Iris pigment epithelial cell (primary cell): ENCODE measurements at regions not wholly inside any gene's neighbourhood (a gene's known extent, or its start where the extent isn't known, plus 50 kb on each side); places are given as distances from the start of the nearest gene placed in this dataset.
A peak's percentile ranks its signal among the peaks of the same experiment; 100 is the strongest.

Experiments used
- DNase-seq: peaks from one replicate; pipeline ENCODE4 v3.0.0-alpha.2; 2011; ENCODE audit warnings: low read depth

DNA sequence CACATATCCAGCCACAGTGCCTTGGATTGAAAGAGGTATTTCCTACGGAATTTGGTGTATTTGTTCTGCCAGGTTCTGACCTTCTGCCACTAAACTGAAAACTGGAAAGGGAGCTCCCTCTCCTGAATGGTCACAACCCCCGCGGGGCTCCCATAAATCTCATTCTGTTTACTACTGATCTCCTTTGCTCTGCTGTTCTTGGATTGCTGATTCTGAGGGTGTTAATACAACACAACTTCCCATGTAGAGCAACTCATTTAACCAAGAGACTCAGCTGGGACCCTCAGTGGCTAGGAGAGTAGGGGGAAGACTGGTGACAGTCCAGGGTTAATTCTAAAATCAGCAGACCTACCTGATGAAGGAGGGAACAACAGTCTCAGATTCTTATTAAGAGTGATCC, 662.9 kb downstream of the INHBA start:
- no peak for DNase-seq

DNA sequence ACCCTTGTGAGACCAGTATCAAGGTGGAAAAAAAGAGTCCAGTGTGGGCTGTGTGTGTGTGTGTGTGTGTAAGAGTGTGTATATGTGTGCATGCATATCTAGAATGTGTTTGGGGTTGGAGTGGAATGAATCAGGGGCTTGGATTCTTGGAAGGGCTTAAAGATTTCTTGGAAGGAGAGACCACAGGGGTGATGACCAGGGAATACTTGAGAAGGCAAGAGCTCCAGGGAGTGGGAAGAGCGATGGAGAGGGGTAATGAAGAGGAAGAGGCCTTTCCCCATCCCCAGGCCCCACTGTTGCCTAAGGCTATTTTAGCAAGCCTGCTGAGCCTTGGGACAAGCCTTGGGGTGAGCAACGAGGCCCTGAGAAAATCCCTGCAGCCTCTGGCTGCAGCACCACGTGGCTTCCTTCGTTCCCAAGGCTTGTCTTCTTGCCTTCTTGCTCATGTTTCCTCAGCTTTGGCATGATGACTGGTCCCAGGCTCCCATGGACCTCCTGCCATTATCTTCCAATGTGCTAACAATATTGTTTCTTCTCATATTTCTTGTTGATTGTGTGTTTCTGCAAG, 663.4 kb downstream of the INHBA start:
- no peak for DNase-seq

GRCh38 chr7:41038211-41038610, 664.7 kb downstream of the INHBA start:
- DNase-seq: no peak

DNA sequence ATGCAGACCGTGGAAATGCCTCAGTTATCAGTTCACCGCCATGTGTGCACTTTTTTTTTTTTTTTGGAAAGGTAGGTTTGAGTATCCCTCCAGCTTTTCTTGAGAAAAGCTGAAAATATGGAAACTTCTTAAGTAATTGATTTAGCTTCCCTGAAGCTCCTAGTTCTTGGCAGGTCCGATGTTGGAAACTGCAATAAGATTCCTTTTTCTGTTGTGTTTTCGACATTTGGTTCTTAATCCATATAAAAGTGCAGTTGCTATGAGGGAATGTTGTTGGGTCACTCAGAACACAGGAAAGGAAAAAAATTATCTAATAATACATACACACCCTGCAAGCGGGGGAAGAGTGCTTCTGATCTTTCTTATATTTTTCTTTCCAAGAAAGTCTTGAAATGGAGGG, 665.2 kb downstream of the INHBA start:
- no peak for DNase-seq

DNA sequence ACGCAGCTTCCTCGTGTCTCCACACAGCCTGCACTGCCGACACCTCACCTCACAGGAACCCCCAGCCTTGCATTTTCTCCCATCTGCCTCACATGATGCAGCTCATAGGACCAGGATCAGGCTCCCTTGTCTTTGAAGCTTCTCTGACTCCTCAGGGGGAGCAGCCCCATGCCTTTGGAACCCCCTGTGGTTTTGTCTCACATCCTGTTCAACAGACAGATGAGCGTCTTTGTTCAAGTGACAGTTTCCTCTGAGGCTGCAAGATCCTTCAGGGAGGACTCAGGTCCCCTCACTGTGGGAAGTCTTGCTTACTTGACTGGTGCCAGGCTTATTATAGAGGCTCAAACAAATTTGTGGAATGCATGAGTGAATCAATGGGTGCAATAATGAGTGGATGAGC, 667.1 kb downstream of the INHBA start:
- no peak for DNase-seq

DNA sequence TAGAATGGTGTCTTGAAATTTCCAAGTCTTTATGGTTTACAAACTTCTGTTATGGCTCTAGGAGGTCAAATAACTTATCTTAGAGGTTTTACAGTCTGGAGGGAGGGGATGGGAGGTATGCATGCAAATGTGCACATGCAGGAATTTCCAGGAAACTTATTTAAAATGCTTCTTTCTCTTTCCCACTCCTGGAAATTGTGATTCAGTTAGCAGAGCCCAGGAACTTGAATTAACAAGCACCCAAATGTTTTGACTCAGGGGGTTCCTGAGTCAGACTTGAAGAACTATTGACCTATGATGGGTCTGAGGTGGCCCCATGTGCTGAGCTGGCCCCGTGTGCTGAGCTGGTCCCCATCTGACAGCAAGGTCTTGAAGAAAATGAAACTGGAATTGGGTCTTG, 669.4 kb downstream of the INHBA start:
- peak; percentile 31 for DNase-seq

DNA sequence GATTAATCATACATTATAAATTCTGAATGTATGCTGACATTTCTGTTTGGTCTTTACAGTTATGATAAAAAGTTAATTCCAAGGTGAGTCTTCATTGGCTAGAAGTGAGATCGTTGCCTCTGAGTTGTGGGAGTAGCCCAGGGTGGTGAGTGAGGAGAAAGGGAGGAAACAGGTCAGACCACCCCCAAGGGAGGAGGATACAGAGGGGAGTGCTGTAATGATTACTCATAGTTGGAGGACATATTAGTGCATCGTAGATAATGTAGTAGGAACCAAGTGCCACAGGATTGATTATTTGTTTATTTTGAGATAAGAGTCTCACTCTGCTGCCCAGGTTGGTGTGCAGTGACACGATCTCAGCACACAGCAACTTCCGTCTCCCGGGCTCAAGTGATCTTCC, 672.2 kb downstream of the INHBA start:
- no peak for DNase-seq

DNA sequence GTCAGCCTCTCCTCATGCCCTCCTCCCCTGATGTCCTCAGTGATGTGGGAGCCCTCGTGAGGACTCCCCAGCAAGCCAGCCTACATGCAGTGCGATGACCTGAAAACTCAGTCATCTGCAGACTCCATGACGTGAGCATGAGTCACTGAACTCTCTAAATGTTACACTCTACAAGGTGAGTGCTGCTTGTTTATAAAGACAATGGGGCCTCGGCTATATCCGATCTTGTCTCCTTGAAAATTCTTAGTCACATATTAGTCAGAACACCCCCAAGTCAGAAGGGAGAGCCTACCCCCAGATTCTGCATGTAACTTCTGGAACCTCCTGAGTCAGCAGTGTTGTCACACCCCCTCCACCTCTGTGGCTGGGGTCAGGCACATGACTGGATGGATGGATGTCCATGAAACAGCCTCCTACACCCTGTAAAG, 673.8 kb downstream of the INHBA start:
- peak; percentile 97 for DNase-seq

DNA sequence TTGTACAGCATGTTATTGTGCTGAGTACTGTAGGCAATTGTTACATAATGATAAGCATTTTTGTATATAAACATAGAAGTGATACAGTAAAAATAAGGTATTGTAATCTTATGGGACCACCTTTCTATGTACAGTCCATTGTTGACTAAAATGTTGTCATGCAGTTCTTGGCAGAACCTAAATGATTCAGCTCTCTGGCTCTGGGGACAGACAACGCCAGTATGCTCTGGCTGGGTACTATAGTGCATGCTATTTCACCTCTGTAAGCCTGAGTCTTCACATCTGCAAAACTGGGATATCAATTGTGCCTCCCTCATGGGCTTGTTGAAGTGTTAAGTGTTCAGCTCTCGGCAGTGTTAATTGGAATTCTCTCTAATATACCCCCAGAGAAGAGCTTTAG, 674.3 kb downstream of the INHBA start:
- no peak for DNase-seq

GRCh38 chr7:41027428-41028115, 675.3 kb downstream of the INHBA start:
- peak; percentile 94 for DNase-seq

- no peak for DNase-seq
Observed at GRCh38 chr7:41024126-41024525, 678.8 kb downstream of the INHBA start.

- DNase-seq: no peak
Observed at GRCh38 chr7:41020056-41020455, 682.8 kb downstream of the INHBA start.

DNA sequence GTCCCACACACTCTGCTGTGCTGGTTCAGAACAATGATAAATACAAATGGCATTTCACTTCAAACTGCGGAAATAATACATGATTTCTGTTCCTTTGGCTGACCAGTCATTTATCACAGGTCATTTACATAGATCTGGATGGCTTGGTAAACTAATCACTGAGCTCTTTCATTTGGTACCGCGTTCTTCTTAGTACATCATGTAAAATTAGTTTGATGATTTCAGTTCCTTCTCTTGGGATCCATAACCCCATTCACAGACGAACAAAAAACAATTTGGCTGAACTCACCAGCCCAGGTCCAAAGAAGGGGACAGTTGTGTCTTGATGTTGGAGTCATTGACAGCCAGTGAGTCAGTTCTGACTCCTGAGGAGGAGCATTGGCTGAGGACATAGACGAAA, 689.8 kb downstream of the INHBA start:
- DNase-seq: no peak

- DNase-seq: no peak
Observed at GRCh38 chr7:41012041-41012440, 690.8 kb downstream of the INHBA start.

- no peak for DNase-seq
Observed at GRCh38 chr7:41010967-41011366, 691.9 kb downstream of the INHBA start.

DNA sequence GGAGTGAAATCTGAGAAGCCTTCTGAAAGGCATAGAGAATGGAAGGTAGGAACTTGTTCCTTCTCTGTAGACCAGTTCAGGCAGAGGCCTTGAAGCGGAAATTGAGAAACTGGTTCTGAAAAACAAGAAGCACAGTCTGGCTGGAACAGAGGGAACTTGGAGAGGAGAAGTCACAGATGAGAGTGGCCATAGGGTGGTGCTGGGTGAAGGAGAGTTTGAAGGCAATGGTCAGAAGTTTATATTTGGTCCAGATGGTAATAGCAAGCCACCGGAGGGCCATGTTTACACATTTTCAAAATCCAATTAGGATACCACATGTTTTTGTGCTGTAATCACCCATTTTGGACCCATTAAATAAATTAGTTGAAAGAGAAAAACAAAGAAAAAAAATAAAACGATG, 692.5 kb downstream of the INHBA start:
- no peak for DNase-seq

DNA sequence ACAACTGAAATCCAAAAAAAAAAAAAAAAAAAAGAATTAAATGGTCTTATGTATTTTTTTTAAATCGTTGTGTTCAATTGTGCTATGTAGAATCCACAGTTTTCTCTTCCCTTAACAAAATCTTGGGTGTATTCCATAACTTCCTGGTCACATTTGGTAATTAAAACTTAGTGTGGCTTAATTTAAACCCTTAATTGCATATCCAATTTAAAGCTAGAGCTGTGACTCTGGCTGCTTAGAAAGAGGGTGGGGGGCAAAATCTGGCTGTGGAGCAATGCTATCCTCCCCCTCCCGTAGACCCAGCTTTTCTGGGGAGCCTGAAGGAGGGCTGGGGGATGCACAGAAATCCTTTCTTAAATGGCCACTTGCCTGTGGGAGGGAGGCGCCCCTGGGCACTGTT, 695.1 kb downstream of the INHBA start:
- DNase-seq: no peak

DNA sequence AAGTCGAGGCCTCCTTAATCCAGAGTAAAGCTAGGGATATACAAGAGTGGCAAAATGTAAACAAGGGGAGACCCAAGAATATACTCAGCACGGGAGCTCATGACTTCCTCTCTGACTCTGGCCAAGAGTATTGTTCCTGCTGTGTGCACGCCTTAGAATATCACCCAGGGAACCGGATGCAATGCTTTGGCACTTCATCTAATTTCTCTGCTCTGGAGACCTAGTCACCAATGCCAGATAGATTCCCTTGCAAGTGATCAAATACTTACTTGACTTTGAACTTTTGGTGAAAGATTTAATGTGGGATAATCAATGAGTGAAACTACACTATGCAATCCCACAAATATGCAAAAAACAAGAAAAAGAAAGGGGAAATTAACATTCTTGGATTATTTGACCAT, 695.5 kb downstream of the INHBA start:
- peak; percentile 33 for DNase-seq

DNA sequence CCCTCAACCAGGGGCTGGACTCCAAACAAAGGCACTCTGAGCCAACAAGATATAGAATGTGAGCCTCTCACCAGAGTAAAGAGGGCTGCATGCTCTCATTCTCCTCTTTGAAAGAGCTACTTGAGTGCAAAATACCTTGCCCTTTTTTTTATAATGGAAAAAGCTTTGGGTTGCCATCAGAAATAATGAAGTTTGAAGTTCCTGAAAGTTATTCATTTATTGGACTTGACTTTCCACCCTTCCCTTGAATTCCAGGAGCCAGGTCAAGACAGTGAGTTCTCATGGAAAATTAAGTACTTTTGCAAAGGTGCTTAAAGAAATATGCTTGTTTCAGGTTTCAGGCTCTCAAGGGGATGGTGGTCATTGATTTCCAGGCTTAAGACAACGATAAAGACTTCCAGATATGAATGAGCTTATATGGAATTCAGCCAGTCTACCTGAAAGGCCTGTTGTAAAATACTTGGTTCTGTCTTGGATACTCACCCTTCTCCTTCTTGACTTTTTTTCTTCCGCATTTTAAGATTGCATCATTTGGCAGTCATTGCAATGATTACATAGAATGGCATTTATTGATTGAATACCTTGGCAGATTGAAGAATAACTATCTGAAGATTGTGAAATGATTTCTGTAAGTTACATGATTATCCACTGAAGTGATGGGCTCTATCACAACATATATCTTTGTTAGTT, 696.4 kb downstream of the INHBA start:
- DNase-seq: peak; percentile 71

DNA sequence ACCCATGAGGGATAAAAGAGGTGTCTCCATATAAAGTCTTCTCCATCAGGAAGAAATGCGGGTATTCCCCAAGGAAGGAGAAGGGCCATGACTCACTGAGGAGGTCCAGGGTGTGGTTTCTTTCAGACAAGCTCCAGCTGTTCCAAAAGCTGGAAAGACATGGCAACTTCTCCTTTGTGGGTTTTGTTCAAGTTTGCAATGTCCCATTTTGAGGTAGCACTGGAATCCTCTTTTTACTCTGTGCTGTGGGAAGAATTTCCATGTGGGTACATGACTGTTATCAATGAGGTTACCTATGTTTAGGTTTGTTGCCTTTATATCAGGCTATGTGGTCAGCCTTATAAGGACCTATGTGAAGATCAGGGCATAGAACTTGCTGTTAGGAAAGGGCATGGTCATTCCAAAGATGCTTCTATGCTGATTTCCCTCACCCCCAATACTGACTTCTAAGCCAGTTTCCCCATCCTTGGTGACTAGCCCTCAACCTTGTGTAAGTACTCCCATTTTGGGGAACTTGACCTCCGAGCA, 697.5 kb downstream of the INHBA start:
- peak; percentile 41 for DNase-seq

GRCh38 chr7:41003977-41004376, 698.9 kb downstream of the INHBA start:
- DNase-seq: no peak

DNA sequence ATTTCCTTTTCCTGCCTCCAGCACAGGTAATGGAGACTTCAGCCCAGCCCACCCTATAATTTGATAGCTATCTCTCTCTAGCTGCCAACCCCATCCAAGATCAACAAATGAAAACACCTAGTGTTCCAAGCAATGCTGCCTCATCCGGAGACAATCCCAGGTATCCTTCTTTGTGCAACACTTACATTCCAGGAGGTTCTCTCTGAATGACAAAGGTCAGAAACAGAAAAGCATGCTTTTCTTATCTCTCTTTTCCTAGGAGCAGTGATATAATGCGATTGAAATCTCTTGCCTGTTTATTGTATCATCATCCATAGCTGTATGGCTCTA, 699.3 kb downstream of the INHBA start:
- DNase-seq: no peak
